GM23338 (cell line): ENCODE measurements at regions not wholly inside any gene's neighbourhood (a gene's known extent, or its start where the extent isn't known, plus 50 kb on each side); places are given as distances from the start of the nearest gene placed in this dataset.
A peak's percentile ranks its signal among the peaks of the same experiment; 100 is the strongest.

Experiments
- ATAC-seq: fragments of 200-7000 bp; cut with Tn5 transposase; 3 replicates; pipeline ENCODE4 v1.9.1; 2020
- DNase-seq: peaks from one replicate; pipeline ENCODE4 v3.0.0-alpha.2; 2015; ENCODE audit warnings: low spot score
- H2AFZ ChIP-seq: fragments of 200-600 bp; sonication (generic); 2 replicates; pipeline ENCODE4 v1.8.0; 2016; ENCODE audit warnings: antibody characterized with exemption, mild to moderate bottlenecking, moderate library complexity
- H3F3A ChIP-seq: fragments of 200-600 bp; sonication (generic); replicated peaks from 2 replicates; pipeline ENCODE4 v1.8.0; 2017; ENCODE audit warnings: antibody characterized with exemption, mixed run types, low read depth
- H3K27ac ChIP-seq: fragments of 200-600 bp; sonication (generic); 2 replicates; pipeline ENCODE4 v1.6.1; 2016; ENCODE audit warnings: low read depth
- H3K27me3 ChIP-seq: fragments of 200-600 bp; sonication (generic); 2 replicates; pipeline ENCODE4 v1.8.0; 2016; ENCODE audit warnings: mild to moderate bottlenecking, mixed run types, moderate library complexity; ENCODE audit not compliant: insufficient read depth
- H3K36me3 ChIP-seq: fragments of 200-600 bp; sonication (generic); 2 replicates; pipeline ENCODE4 v1.8.0; 2016; ENCODE audit warnings: mild to moderate bottlenecking; ENCODE audit not compliant: insufficient read depth
- H3K4me1 ChIP-seq: fragments of 200-600 bp; sonication (generic); 2 replicates; pipeline ENCODE4 v1.8.0; 2016; ENCODE audit warnings: mild to moderate bottlenecking, moderate library complexity; ENCODE audit not compliant: insufficient read depth
- H3K4me2 ChIP-seq: fragments of 200-600 bp; sonication (generic); 2 replicates; pipeline ENCODE4 v1.7.1; 2017; ENCODE audit warnings: mixed run types
- H3K4me3 ChIP-seq: fragments of 200-600 bp; sonication (generic); 2 replicates; pipeline ENCODE4 v1.6.1; 2016; ENCODE audit warnings: mixed run types
- H3K79me2 ChIP-seq: fragments of 200-600 bp; sonication (generic); replicated peaks from 2 replicates; pipeline ENCODE4 v1.8.0; 2017; ENCODE audit warnings: mild to moderate bottlenecking; ENCODE audit not compliant: insufficient read depth
- H3K9me2 ChIP-seq: fragments of 200-600 bp; sonication (generic); 2 replicates; pipeline ENCODE4 v1.8.0; 2017; ENCODE audit not compliant: insufficient read depth
- H4K20me1 ChIP-seq: fragments of 200-600 bp; sonication (generic); replicated peaks from 2 replicates; pipeline ENCODE4 v1.8.0; 2017; ENCODE audit warnings: mild to moderate bottlenecking; ENCODE audit not compliant: insufficient read depth
- H3K27ac Mint-ChIP-seq: 2 replicates; pipeline ENCODE4 v1.8.0; 2020; ENCODE audit warnings: inconsistent platforms, mild to moderate bottlenecking, moderate library complexity, mixed read lengths
- H3K27me3 Mint-ChIP-seq: 3 replicates; pipeline ENCODE4 v1.8.0; 2022; ENCODE audit warnings: low read depth, mild to moderate bottlenecking, moderate library complexity, mixed read lengths, inconsistent platforms; ENCODE audit not compliant: insufficient read depth, poor library complexity
- H3K36me3 Mint-ChIP-seq: 3 replicates; pipeline ENCODE4 v1.8.0; 2021; ENCODE audit warnings: low read depth, mild to moderate bottlenecking, inconsistent platforms, moderate library complexity, mixed read lengths
- H3K4me1 Mint-ChIP-seq: 3 replicates; pipeline ENCODE4 v1.8.0; 2020; ENCODE audit warnings: mild to moderate bottlenecking, inconsistent platforms, mixed read lengths
- H3K4me3 Mint-ChIP-seq: 3 replicates; pipeline ENCODE4 v1.8.0; 2021; ENCODE audit warnings: moderate library complexity, mild to moderate bottlenecking, inconsistent platforms, mixed read lengths
- H3K9me3 Mint-ChIP-seq: 3 replicates; pipeline ENCODE4 v1.8.0; 2020; ENCODE audit warnings: moderate library complexity, mild to moderate bottlenecking, inconsistent platforms, mixed read lengths
- CTCF ChIP-seq, 2 experiments: fragments of 200-600 bp in 1 of 2; sonication (generic) in 1 of 2; conservative IDR thresholded peaks; 2 replicates each; pipeline versions ENCODE4 v1.5.1 to v1.6.1; 2016 to 2017; ENCODE audit warnings: antibody characterized with exemption in 2 of 2, low read depth in 2 of 2, mild to moderate bottlenecking in 2 of 2, moderate library complexity in 1 of 2
- ETS1 ChIP-seq: IDR thresholded peaks from 2 replicates; pipeline ENCODE4 v1.6.1; 2016; ENCODE audit warnings: antibody characterized with exemption
- EZH2 ChIP-seq: fragments of 200-600 bp; sonication (generic); IDR thresholded peaks from one replicate; pipeline ENCODE4 v1.8.0; 2017; ENCODE audit warnings: antibody characterized with exemption, mild to moderate bottlenecking, low read depth; ENCODE audit not compliant: unreplicated experiment
- JUNB ChIP-seq: IDR thresholded peaks from one replicate; pipeline ENCODE4 v1.6.1; 2016; ENCODE audit warnings: antibody characterized with exemption; ENCODE audit not compliant: unreplicated experiment
- REST ChIP-seq: IDR thresholded peaks from one replicate; pipeline ENCODE4 v1.6.1; 2018; ENCODE audit warnings: antibody characterized with exemption; ENCODE audit not compliant: unreplicated experiment
- STAT1 ChIP-seq: IDR thresholded peaks from one replicate; pipeline ENCODE4 v1.6.1; 2016; ENCODE audit warnings: antibody characterized with exemption; ENCODE audit not compliant: unreplicated experiment
- ZNF114 ChIP-seq: fragments of 250-450 bp; sonication (Bioruptor Pico); IDR thresholded peaks from 2 replicates; pipeline ENCODE4 v1.5.0; 2020; ENCODE audit warnings: mild to moderate bottlenecking, moderate library complexity
- ZNF331 ChIP-seq: fragments of 250-450 bp; sonication (Bioruptor Pico); IDR thresholded peaks from 2 replicates; pipeline ENCODE4 v1.5.0; 2020; ENCODE audit warnings: low read depth, mild to moderate bottlenecking, moderate library complexity
- ZNF462 ChIP-seq: fragments of 250-450 bp; sonication (Bioruptor Pico); IDR thresholded peaks from 2 replicates; pipeline ENCODE4 v1.5.0; 2020; ENCODE audit warnings: mild to moderate bottlenecking, moderate library complexity

GRCh38 chr1:86259390-86259789, 102.8 kb upstream of the COL24A1 start:
- Mint-ChIP-seq H3K27ac (no peak overlapping the region), H3K4me1 (no peaks in the 10 kb centered on the region), H3K27me3 (no peaks in the 10 kb centered on the region), H3K4me3 (no peak overlapping the region), H3K36me3 (no peaks in the 10 kb centered on the region), H3K9me3 (no peaks in the 10 kb centered on the region; the same call in 2 of the 3 replicates)
- peak overlapping the region; percentile 47; the same call in 1 of the 2 replicates for H2AFZ ChIP-seq
- no peaks in the 10 kb centered on the region for H3K4me1 ChIP-seq
- H4K20me1 ChIP-seq: 0 out of 2 replicates have a peak, but pooled peaks cover 4% of the 10 kb centered on the region
- no peaks in the 10 kb centered on the region for H3F3A ChIP-seq
- H3K4me3 ChIP-seq: no peak overlapping the region
- H3K27me3 ChIP-seq: no peaks in the 10 kb centered on the region
- no peak overlapping the region for H3K4me2 ChIP-seq
- H3K36me3 ChIP-seq: no peaks in the 10 kb centered on the region
- DNase-seq (no peak), ATAC-seq (no peak)
- no peaks in the 10 kb centered on the region for H3K9me2 ChIP-seq
- TF ChIP-seq JUNB (no peak), STAT1 (no peak), CTCF (conservative IDR thresholded peaks at IDR 0.05; ENCODE audit: low read depth in 2 of 2) (no peak), REST (no peak), EZH2 (no peak), ZNF114 (CRISPR knock-in tag) (no peak), ZNF462 (CRISPR knock-in tag) (no peak), ETS1 (no peak), ZNF331 (CRISPR knock-in tag) (no peak)
- H3K79me2 ChIP-seq: no peaks in the 10 kb centered on the region
- no peak overlapping the region for H3K27ac ChIP-seq
